ENCODE measurements at regions not wholly inside any gene's neighbourhood (a gene's known extent, or its start where the extent isn't known, plus 50 kb on each side); places are given as distances from the start of the nearest gene placed in this dataset.

DNA sequence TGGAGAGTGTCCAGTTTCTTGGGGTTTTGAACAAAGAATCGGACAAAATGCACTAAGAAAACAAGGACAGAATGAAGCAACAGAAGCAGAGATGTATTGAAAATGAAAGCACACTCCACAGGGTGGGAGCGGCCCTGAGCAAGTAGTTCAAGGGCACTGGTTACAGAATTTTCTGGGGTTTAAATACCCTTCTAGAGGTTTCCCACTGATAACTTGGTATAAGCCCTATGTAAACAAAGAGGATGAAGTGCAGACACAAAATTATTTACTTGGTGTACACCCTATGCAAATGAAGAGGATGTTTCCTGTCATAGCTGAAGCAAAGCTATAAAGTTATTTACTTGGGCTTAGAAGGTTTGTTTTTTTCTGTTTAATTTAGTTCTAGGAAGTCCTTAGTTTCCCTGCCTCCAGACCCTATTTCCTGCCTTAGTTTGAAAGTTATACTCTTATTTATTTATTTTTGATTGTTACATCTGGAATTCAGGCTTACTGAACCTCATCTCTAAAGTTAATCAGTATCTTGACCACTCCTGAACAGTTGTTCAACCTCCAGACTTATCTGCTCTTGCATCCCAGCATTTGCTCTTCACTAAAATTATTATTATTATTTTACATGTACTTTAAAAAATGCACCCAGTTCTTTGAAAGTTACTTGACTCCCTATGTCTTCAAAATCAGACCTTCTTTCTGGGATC is 193.5 kb downstream of the SPP2 start:
- Histone ChIP-seq H3K56ac (ENCODE audit: insufficient read length, low read depth, low read length) (no peak overlapping the region), H4K5ac (ENCODE audit: insufficient read length, low read depth, low read length) (no peak overlapping the region), H2AK5ac (ENCODE audit: insufficient read length, low read length) (no peak overlapping the region), H3K23me2 (ENCODE audit: insufficient read length, low read depth, low read length, poor library complexity, severe bottlenecking) (no peaks in the 10 kb centered on the region), H3K79me1 (ENCODE audit: insufficient read depth, low read depth, low read length, poor library complexity, severe bottlenecking) (no peaks in the 10 kb centered on the region), H4K20me1 (ENCODE audit: control insufficient read depth, insufficient read depth, insufficient read length) (no peaks in the 10 kb centered on the region), H4K8ac (replicated peaks; ENCODE audit: insufficient read length, low read depth, low read length) (no peak overlapping the region), H3K14ac (ENCODE audit: insufficient read depth, low read length) (no peak overlapping the region), H3K4me1 (ENCODE audit: insufficient read depth, low read length) (no peaks in the 10 kb centered on the region), H2BK5ac (ENCODE audit: insufficient read length, low read length) (no peak overlapping the region), H4K91ac (ENCODE audit: insufficient read length, low read depth, low read length) (no peak overlapping the region), H3K9ac (ENCODE audit: extremely low read depth, insufficient read length, low read length) (no peak overlapping the region), H2BK12ac (ENCODE audit: insufficient read length, low read depth, low read length) (no peak overlapping the region), H3T11ph (ENCODE audit: low read length) (no peak overlapping the region), H3K4me2 (ENCODE audit: insufficient read depth, insufficient read length, low read length) (no peak overlapping the region), H3K9me3 (ENCODE audit: control insufficient read depth, low read depth, low read length) (peaks cover 3% of the 10 kb centered on the region), H2BK120ac (ENCODE audit: low read depth, low read length, poor library complexity, severe bottlenecking) (no peak overlapping the region), H2AFZ (ENCODE audit: low read length) (no peak overlapping the region), H3K23ac (ENCODE audit: insufficient read length, low read depth, low read length) (no peak overlapping the region), H3K27me3 (ENCODE audit: insufficient read depth, low read length) (no peaks in the 10 kb centered on the region), H2BK20ac (ENCODE audit: low read depth, low read length, poor library complexity, severe bottlenecking) (no peak overlapping the region), H3K18ac (ENCODE audit: insufficient read length, low read depth, low read length) (no peak overlapping the region), H3K79me2 (ENCODE audit: insufficient read depth, low read length) (no peaks in the 10 kb centered on the region), H3K27ac (ENCODE audit: insufficient read length, low read depth, low read length) (no peak overlapping the region), H2BK15ac (ENCODE audit: low read depth, low read length) (no peak overlapping the region), H3K4ac (ENCODE audit: low read depth, low read length) (no peak overlapping the region)
- no peak for DNase-seq
- no CpG with 5 or more reads among the region's 2 CpGs for WGBS (ENCODE audit: extremely low coverage, insufficient read length, low lambda C conversion rate)
- no peak overlapping the region for H3K27ac Mint-ChIP-seq
- peaks cover 19 to 25% of the 10 kb centered on the region in 2 experiments; a peak in 4 of 5 replicates for H3K9me3 Mint-ChIP-seq
- H3K27me3 Mint-ChIP-seq (ENCODE audit: low read depth), result no peaks in the 10 kb centered on the region; the same call in none of the 2 replicates
- TF ChIP-seq CTCF (conservative IDR thresholded peaks at IDR 0.05), result no peak
- no peak overlapping the region for H3K4me3 Mint-ChIP-seq
- peaks cover 3 to 31% (median 7%) of the 10 kb centered on the region in 3 experiments; a peak in 6 of 7 replicates for H3K36me3 Mint-ChIP-seq (ENCODE audit: insufficient read depth in 1 of 3, low read depth in 3 of 3)
- 0 out of 4 replicates have a peak, but pooled peaks cover 0 to 4% of the 10 kb centered on the region in 2 experiments for H3K4me1 Mint-ChIP-seq

All from H9 (cell line).